Stimulated activated CD4-positive, alpha-beta T cell treated with anti-CD3 and anti-CD28 coated beads, Interleukin-15, amount 100 ng/mL, for 1 hour (primary cell): ENCODE measurements at regions not wholly inside any gene's neighbourhood (a gene's known extent, or its start where the extent isn't known, plus 50 kb on each side); places are given as distances from the start of the nearest gene placed in this dataset.

Source experiments
- DNase-seq, 2 donors: peaks; one replicate each; pipeline ENCODE4 v3.0.0-alpha.2; 2020; ENCODE audit warnings: low read depth in 1 of 2, low spot score in 1 of 2

- DNase-seq, result no peak
These were observed 52.8 kb downstream of the SOX2 start for GRCh38 chr3:181764544-181764943.

- no peak for DNase-seq
These were observed 58.6 kb downstream of the SOX2 start for GRCh38 chr3:181770296-181770695.

- DNase-seq, result no peak
These were observed 59.4 kb downstream of the SOX2 start for GRCh38 chr3:181771120-181771519.

GRCh38 chr3:181772166-181772565 lies 60.4 kb downstream of the SOX2 start:
- DNase-seq, result no peak

- DNase-seq, result no peak
These were observed 62.2 kb downstream of the SOX2 start for GRCh38 chr3:181773921-181774320.

GRCh38 chr3:181782306-181782954 lies 70.7 kb downstream of the SOX2 start:
- no peak for DNase-seq

- DNase-seq, result no peak
These were observed 78.8 kb downstream of the SOX2 start for GRCh38 chr3:181790561-181790960.

GRCh38 chr3:181791056-181791955 lies 79.6 kb downstream of the SOX2 start:
- DNase-seq, result no peak

- DNase-seq, result no peak
These were observed 81.3 kb downstream of the SOX2 start for GRCh38 chr3:181793006-181793405.

GRCh38 chr3:181794011-181794790 lies 82.5 kb downstream of the SOX2 start:
- DNase-seq, result no peak

- DNase-seq, result no peak
These were observed 84.9 kb downstream of the SOX2 start for GRCh38 chr3:181796641-181797040.

- DNase-seq, result no peak
These were observed 85.7 kb downstream of the SOX2 start for GRCh38 chr3:181797431-181797830.

GRCh38 chr3:181805703-181806102 lies 94.0 kb downstream of the SOX2 start:
- no peak for DNase-seq

GRCh38 chr3:181808053-181808452 lies 96.3 kb downstream of the SOX2 start:
- DNase-seq, result no peak

- no peak for DNase-seq
These were observed 112.0 kb downstream of the SOX2 start for GRCh38 chr3:181823716-181824115.

- no peak for DNase-seq
These were observed 113.2 kb downstream of the SOX2 start for GRCh38 chr3:181824961-181825360.

GRCh38 chr3:181839039-181839915 lies 127.6 kb downstream of the SOX2 start:
- no peak for DNase-seq

GRCh38 chr3:181839916-181840297 lies 128.2 kb downstream of the SOX2 start:
- DNase-seq, result no peak

- no peak for DNase-seq
These were observed 132.5 kb downstream of the SOX2 start for GRCh38 chr3:181844211-181844610.

- no peak for DNase-seq
These were observed 135.6 kb downstream of the SOX2 start for GRCh38 chr3:181847276-181847675.

- no peak for DNase-seq
These were observed 139.3 kb downstream of the SOX2 start for GRCh38 chr3:181851063-181851462.
